Esophagus muscularis mucosa (tissue), 4 donors: ENCODE measurements at regions not wholly inside any gene's neighbourhood (a gene's known extent, or its start where the extent isn't known, plus 50 kb on each side); places are given as distances from the start of the nearest gene placed in this dataset.

Experiments
- DNase-seq: peaks from one replicate; pipeline ENCODE4 v3.0.0-alpha.2; 2017; ENCODE audit errors: extremely low spot score
- H3K27ac ChIP-seq, 4 donors: fragments of 200-600 bp; sonication (generic); replicated peaks in 1 of 4; 1 replicate in 3 of 4; 2 replicates in 1 of 4; pipeline ENCODE4 v1.5.1; 2016 to 2019; ENCODE audit warnings: mild to moderate bottlenecking in 1 of 4
- H3K27me3 ChIP-seq, 4 donors: fragments of 200-600 bp; sonication (generic); one replicate each; pipeline versions ENCODE4 v1.5.1 to v1.6.0; 2016 to 2019
- H3K36me3 ChIP-seq, 4 donors: fragments of 200-600 bp; sonication (generic); one replicate each; pipeline ENCODE4 v1.5.1; 2016 to 2019
- H3K4me1 ChIP-seq, 4 donors: fragments of 200-600 bp; sonication (generic); one replicate each; pipeline ENCODE4 v1.5.1; 2016 to 2019
- H3K4me3 ChIP-seq, 4 donors: fragments of 200-600 bp; sonication (generic); 1 replicate in 2 of 4; 2 replicates in 2 of 4; pipeline ENCODE4 v1.5.1; 2016 to 2019; ENCODE audit warnings: mild to moderate bottlenecking in 4 of 4, moderate library complexity in 1 of 4
- H3K9me3 ChIP-seq, 4 donors: fragments of 200-600 bp; sonication (generic); 1 replicate in 3 of 4; 2 replicates in 1 of 4; pipeline ENCODE4 v1.5.1; 2016 to 2019
- EP300 ChIP-seq: sonication (generic); formaldehyde crosslinking; IDR thresholded peaks from one replicate; pipeline ENCODE4 v1.6.1; 2017; ENCODE audit warnings: antibody characterized with exemption
- POLR2A ChIP-seq: fragments of 450-650 bp; IDR thresholded peaks from one replicate; pipeline ENCODE4 v1.6.1; 2017; ENCODE audit warnings: antibody characterized with exemption, moderate library complexity, mild to moderate bottlenecking, low read depth
- POLR2AphosphoS5 ChIP-seq, 2 donors: sonication (generic); formaldehyde crosslinking; IDR thresholded peaks; one replicate each; pipeline ENCODE4 v1.6.1; 2017; ENCODE audit warnings: antibody characterized with exemption in 2 of 2
- WGBS: methylation state at CpG from one replicate; pipeline ENCODE4 v1.1.5; 2018; 5-methylcytosine and 5-hydroxymethylcytosine counted together
- intact Hi-C: fragments of 100-400 bp; cut with DNase I; formaldehyde crosslinking; loops from one replicate; pipeline ENCODE4 v1.15.1; 2023
- TF ChIP-seq, protein P1 (sequence below), 3 experiments: fragments of 200-600 bp in 2 of 3; fragments of 450-650 bp in 1 of 3; sonication (generic) in 2 of 3; IDR thresholded peaks; one replicate each; pipeline ENCODE4 v1.5.1; 2017 to 2019; ENCODE audit warnings: antibody characterized with exemption in 3 of 3, mild to moderate bottlenecking in 2 of 3, moderate library complexity in 1 of 3

DNA sequence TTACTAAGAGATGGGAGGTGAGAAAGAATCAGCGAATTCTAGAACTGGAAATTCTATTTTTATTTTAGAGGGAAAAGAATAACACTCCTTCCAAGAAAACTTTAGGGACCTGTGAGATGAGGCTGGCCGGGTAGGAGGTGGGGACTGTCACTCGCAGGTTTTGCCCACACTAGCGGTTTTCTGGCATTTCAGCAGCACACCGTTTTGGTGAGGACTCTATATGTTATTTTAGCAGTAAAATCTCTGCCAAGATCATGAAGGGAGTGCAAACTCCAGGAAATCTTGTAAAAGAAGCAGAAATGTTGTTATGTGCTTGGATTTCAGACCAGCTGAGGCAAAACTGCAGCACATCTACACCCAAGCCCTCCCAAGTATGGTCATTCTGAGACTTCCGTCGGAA lies 470.6 kb downstream of the PSAT1 start:
- H3K27ac ChIP-seq = no peak overlapping the region
- H3K4me3 ChIP-seq = no peak overlapping the region
- DNase-seq = no peak
- H3K27me3 ChIP-seq = no peaks in the 10 kb centered on the region
- H3K9me3 ChIP-seq = no peaks in the 10 kb centered on the region
- WGBS = 76% methylated on average over 7 of the region's 7 CpGs
- TF ChIP-seq, protein P1, sequence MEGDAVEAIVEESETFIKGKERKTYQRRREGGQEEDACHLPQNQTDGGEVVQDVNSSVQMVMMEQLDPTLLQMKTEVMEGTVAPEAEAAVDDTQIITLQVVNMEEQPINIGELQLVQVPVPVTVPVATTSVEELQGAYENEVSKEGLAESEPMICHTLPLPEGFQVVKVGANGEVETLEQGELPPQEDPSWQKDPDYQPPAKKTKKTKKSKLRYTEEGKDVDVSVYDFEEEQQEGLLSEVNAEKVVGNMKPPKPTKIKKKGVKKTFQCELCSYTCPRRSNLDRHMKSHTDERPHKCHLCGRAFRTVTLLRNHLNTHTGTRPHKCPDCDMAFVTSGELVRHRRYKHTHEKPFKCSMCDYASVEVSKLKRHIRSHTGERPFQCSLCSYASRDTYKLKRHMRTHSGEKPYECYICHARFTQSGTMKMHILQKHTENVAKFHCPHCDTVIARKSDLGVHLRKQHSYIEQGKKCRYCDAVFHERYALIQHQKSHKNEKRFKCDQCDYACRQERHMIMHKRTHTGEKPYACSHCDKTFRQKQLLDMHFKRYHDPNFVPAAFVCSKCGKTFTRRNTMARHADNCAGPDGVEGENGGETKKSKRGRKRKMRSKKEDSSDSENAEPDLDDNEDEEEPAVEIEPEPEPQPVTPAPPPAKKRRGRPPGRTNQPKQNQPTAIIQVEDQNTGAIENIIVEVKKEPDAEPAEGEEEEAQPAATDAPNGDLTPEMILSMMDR (IDR thresholded peaks at IDR 0.05) = no peak
- TF ChIP-seq POLR2A (no peak), EP300 (no peak), POLR2AphosphoS5 (IDR thresholded peaks at IDR 0.05) (no peak)
- no peaks in the 10 kb centered on the region for H3K36me3 ChIP-seq
- intact Hi-C loops = no loop called here
- H3K4me1 ChIP-seq = no peaks in the 10 kb centered on the region

DNA sequence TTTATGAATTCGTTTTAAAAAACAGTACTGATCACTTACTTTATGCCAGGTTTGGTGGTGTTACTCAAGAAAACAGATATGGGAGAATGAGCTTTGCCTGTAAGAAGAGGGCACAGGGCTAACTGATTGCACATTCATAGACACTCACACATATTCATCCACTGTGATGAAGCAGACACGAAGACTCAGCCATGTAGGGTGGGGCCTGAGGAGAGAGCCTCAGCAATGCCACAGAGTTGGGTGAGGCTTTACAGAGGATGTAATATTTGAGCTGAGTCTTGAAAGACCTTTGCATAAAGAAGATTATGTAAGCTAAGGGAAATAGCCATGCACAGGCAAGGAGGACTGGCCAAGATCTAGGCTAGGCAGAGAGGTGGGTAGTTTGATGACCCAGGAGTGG lies 472.8 kb downstream of the PSAT1 start:
- no peak for DNase-seq
- H3K4me3 ChIP-seq = no peak overlapping the region
- no peaks in the 10 kb centered on the region for H3K4me1 ChIP-seq
- no peaks in the 10 kb centered on the region for H3K36me3 ChIP-seq
- H3K27ac ChIP-seq = no peak overlapping the region
- WGBS = 76% methylated on average over 2 of the region's 2 CpGs
- no peaks in the 10 kb centered on the region for H3K27me3 ChIP-seq
- H3K9me3 ChIP-seq = no peaks in the 10 kb centered on the region
- intact Hi-C loops = no loop called here
- TF ChIP-seq POLR2A (no peak), EP300 (no peak), POLR2AphosphoS5 (IDR thresholded peaks at IDR 0.05) (no peak)
- TF ChIP-seq, protein P1 (IDR thresholded peaks at IDR 0.05) = no peak

DNA sequence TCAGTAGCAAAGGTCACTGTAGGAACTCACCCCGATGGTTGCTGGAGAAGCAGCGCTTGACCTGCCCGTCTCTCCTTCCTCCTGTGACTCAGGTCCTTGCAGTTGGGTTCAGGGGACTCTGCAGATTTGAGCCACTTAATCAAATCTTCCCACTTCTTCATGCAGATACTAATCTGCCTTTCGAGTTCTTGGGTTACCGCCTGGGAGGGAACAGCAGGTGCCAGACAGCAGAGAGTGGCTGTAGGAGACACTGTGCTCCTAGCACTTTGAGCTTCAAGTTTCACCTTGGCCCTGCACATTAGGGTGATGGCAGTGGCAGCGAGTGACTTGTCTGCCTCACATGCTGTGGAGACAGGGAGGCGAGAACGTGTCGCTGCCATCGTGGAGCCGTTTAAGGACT lies 478.3 kb downstream of the PSAT1 start:
- DNase-seq = no peak
- H3K9me3 ChIP-seq = no peaks in the 10 kb centered on the region
- no peaks in the 10 kb centered on the region for H3K36me3 ChIP-seq
- intact Hi-C loops = no loop called here
- H3K4me3 ChIP-seq = no peak overlapping the region
- WGBS = 92% methylated on average over 7 of the region's 11 CpGs
- H3K27me3 ChIP-seq = no peaks in the 10 kb centered on the region
- no peak for TF ChIP-seq EP300
- no peaks in the 10 kb centered on the region for H3K4me1 ChIP-seq
- no peak overlapping the region for H3K27ac ChIP-seq

- Histone ChIP-seq H3K36me3 (no peaks in the 10 kb centered on the region), H3K27ac (no peak overlapping the region), H3K4me3 (no peak overlapping the region), H3K4me1 (no peaks in the 10 kb centered on the region), H3K27me3 (no peaks in the 10 kb centered on the region), H3K9me3 (no peaks in the 10 kb centered on the region)
- 81% methylated on average over 3 of the region's 3 CpGs for WGBS
- intact Hi-C loops = no loop called here
- DNase-seq = no peak
- TF ChIP-seq EP300 = no peak
- no peak for TF ChIP-seq POLR2A
- TF ChIP-seq POLR2AphosphoS5 (IDR thresholded peaks at IDR 0.05) = no peak
Measured at GRCh38 chr9:78775696-78776295, 478.9 kb downstream of the PSAT1 start.

- no peaks in the 10 kb centered on the region for H3K9me3 ChIP-seq
- 75% methylated on average over 4 of the region's 4 CpGs for WGBS
- H3K4me1 ChIP-seq = no peaks in the 10 kb centered on the region
- TF ChIP-seq POLR2AphosphoS5 (IDR thresholded peaks at IDR 0.05) = no peak
- no peak for TF ChIP-seq POLR2A
- no peak for DNase-seq
- H3K4me3 ChIP-seq = no peak overlapping the region
- intact Hi-C loops = no loop called here
- no peak overlapping the region for H3K27ac ChIP-seq
- no peaks in the 10 kb centered on the region for H3K27me3 ChIP-seq
- H3K36me3 ChIP-seq = no peaks in the 10 kb centered on the region
Measured at GRCh38 chr9:78777747-78778146, 480.8 kb downstream of the PSAT1 start.

GRCh38 chr9:78778318-78778717 lies 481.4 kb downstream of the PSAT1 start:
- Histone ChIP-seq H3K27me3 (no peaks in the 10 kb centered on the region), H3K27ac (no peak overlapping the region), H3K36me3 (no peaks in the 10 kb centered on the region), H3K4me3 (no peak overlapping the region), H3K9me3 (no peaks in the 10 kb centered on the region), H3K4me1 (no peaks in the 10 kb centered on the region)
- TF ChIP-seq POLR2A = no peak
- no peak for TF ChIP-seq EP300
- no peak for TF ChIP-seq POLR2AphosphoS5 (IDR thresholded peaks at IDR 0.05)
- TF ChIP-seq, protein P1 (IDR thresholded peaks at IDR 0.05) = no peak
- intact Hi-C loops = no loop called here
- DNase-seq = no peak
- WGBS = 63% methylated on average over 3 of the region's 3 CpGs
